ENCODE measurements at regions not wholly inside any gene's neighbourhood (a gene's known extent, or its start where the extent isn't known, plus 50 kb on each side); places are given as distances from the start of the nearest gene placed in this dataset.

DNA sequence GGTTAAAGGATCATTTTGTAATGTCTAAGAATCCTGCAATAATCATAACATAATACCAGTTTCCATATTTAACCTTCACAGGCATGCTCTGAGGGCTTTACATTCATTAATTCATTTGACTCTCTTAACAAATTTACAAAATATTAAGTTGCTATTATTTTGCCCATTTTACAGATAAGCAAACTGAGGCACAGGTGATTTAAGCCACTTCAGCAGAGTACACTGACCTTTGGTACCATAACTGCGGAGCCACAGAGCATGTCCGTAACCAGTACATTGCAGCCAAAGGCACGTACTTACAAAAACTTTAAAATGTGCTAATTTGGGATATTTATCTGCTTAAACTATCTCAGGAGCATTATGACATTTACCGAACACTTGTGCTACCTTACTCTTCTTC is 169.4 kb upstream of the MYO16 start:
- DNase-seq = no peak

DNA sequence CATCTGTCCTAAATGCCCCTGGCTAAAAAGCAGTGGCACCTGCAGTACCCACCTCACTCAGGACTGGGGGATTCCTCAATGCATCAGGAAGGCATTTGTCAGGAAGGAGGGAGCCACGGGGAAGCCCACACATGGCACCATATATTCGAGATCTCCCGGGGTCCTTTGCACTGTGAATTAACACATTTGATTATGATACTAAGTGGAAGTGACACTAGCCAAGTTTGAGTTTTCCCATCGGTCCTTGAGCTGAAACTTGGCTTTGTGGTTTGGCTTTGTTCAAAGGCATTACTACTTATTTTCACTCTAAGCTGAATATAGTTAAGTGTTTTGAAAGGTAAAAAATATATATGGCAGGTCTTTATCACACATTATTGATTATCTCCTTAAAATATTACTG is 168.7 kb upstream of the MYO16 start:
- peaks cover 20% of the 10 kb centered on the region for H3K27me3 ChIP-seq (ENCODE audit: insufficient read depth, low read depth, severe bottlenecking)
- H3K36me3 ChIP-seq = no peaks in the 10 kb centered on the region
- no peak overlapping the region for H3K4me3 ChIP-seq (ENCODE audit: low read depth, low read length)
- no peak overlapping the region for H3K27ac ChIP-seq
- TF ChIP-seq, protein P1, sequence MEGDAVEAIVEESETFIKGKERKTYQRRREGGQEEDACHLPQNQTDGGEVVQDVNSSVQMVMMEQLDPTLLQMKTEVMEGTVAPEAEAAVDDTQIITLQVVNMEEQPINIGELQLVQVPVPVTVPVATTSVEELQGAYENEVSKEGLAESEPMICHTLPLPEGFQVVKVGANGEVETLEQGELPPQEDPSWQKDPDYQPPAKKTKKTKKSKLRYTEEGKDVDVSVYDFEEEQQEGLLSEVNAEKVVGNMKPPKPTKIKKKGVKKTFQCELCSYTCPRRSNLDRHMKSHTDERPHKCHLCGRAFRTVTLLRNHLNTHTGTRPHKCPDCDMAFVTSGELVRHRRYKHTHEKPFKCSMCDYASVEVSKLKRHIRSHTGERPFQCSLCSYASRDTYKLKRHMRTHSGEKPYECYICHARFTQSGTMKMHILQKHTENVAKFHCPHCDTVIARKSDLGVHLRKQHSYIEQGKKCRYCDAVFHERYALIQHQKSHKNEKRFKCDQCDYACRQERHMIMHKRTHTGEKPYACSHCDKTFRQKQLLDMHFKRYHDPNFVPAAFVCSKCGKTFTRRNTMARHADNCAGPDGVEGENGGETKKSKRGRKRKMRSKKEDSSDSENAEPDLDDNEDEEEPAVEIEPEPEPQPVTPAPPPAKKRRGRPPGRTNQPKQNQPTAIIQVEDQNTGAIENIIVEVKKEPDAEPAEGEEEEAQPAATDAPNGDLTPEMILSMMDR (IDR thresholded peaks at IDR 0.05; ENCODE audit: low read depth, low read length) = no peak
- H3K9me3 ChIP-seq (ENCODE audit: severe bottlenecking) = no peaks in the 10 kb centered on the region
- DNase-seq = no peak

More for the DNA sequence above, 169.4 kb upstream of the MYO16 start:
- TF ChIP-seq, protein P1 (IDR thresholded peaks at IDR 0.05; ENCODE audit: low read depth, low read length) = no peak
- H3K9me3 ChIP-seq (ENCODE audit: severe bottlenecking) = no peaks in the 10 kb centered on the region
- no peak overlapping the region for H3K4me3 ChIP-seq (ENCODE audit: low read depth, low read length)
- no peaks in the 10 kb centered on the region for H3K36me3 ChIP-seq
- peaks cover 22% of the 10 kb centered on the region for H3K27me3 ChIP-seq (ENCODE audit: insufficient read depth, low read depth, severe bottlenecking)
- no peak overlapping the region for H3K27ac ChIP-seq

DNA sequence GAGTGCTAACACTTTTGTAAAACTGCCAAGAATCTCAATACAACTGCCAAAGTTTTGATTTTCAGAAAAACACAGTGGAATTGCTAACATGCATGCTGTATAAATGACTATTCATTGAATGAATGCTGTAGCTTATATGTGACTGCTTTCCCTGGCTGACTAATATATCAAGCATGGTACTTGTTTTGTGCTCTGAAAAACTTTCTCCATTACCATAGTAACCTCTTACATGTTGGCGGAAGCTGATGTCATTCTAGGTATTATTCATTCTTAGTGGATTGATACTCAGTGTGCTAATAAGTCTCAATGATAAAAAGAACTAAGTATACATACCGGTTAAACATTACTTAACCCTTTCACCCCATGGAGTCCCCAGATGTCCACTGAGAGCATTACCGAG is 166.1 kb upstream of the MYO16 start:
- Histone ChIP-seq H3K36me3 (no peaks in the 10 kb centered on the region), H3K27me3 (ENCODE audit: insufficient read depth, low read depth, severe bottlenecking) (peaks cover 20% of the 10 kb centered on the region), H3K4me3 (ENCODE audit: low read depth, low read length) (no peak overlapping the region), H3K27ac (no peak overlapping the region), H3K9me3 (ENCODE audit: severe bottlenecking) (no peaks in the 10 kb centered on the region)
- TF ChIP-seq, protein P1 (IDR thresholded peaks at IDR 0.05; ENCODE audit: low read depth, low read length) = no peak
- DNase-seq = no peak

DNA sequence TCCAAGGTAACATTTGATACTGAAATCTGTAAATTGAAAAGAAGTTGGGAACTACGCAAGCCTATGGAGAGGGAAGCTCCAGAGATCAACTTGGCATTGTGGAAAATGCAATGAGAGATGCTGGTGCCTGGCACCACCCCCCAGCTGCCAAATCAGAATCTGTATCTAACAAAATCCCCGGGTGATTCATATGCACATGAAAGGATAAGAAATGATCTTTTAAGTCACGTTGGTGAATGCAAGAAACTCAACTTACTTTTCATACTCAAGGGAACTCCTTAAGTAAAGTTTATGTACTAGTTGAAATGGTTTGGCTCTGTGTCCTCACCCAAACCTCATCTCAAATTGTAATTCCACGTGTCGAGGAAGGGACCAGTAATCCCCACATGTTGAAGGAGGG is 158.5 kb upstream of the MYO16 start:
- H3K4me3 ChIP-seq (ENCODE audit: low read depth, low read length) = no peak overlapping the region
- DNase-seq = no peak
- peaks cover 2% of the 10 kb centered on the region for H3K9me3 ChIP-seq (ENCODE audit: severe bottlenecking)
- no peak overlapping the region for H3K27ac ChIP-seq
- TF ChIP-seq, protein P1 (IDR thresholded peaks at IDR 0.05; ENCODE audit: low read depth, low read length) = no peak
- peaks cover 29% of the 10 kb centered on the region for H3K27me3 ChIP-seq (ENCODE audit: insufficient read depth, low read depth, severe bottlenecking)
- H3K36me3 ChIP-seq = no peaks in the 10 kb centered on the region

DNA sequence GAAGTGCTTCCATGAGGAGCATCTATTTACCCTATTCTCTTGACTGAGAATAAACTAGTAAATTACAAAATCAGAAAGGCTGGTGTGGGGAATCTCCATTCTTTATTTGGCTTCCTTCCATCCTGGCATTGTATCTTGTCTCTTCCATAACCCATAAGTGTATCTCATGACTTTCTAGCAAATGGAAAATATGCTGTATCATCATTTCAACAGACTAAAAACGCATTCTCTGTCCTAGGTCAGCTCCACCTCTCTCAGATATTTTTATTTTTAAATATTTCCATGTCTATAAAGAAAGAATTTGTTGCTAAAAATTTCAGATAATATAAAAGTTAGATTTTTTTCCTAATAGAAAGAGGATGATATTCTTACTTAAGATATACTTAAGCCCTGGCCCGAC is 154.2 kb upstream of the MYO16 start:
- Histone ChIP-seq H3K27me3 (ENCODE audit: insufficient read depth, low read depth, severe bottlenecking) (peaks cover 44% of the 10 kb centered on the region), H3K27ac (no peak overlapping the region)
- DNase-seq = no peak

DNA sequence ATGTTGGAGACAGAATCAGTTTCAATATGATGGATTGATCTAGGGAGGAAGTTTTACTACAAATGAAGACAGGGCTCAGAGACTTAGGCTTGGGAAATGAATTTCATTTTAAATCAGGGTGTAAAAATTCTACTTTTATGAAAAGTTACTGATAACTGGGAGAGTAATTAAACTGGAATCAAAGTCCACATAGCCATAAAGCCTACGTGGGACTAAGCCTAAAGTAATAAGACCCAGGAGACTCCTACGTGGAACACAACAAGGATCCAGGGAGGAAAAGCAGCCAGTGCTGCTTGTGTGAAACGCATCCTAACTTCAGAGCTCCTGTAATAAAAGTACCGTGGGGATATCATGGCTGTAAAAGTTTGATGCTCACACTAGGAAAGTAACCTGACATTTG is 152.0 kb upstream of the MYO16 start:
- no peak for DNase-seq
- H3K36me3 ChIP-seq = no peaks in the 10 kb centered on the region
- TF ChIP-seq, protein P1 (IDR thresholded peaks at IDR 0.05; ENCODE audit: low read depth, low read length) = no peak
- no peak overlapping the region for H3K27ac ChIP-seq
- H3K4me3 ChIP-seq (ENCODE audit: low read depth, low read length) = no peak overlapping the region
- peaks cover 1% of the 10 kb centered on the region for H3K9me3 ChIP-seq (ENCODE audit: severe bottlenecking)
- peaks cover 42% of the 10 kb centered on the region for H3K27me3 ChIP-seq (ENCODE audit: insufficient read depth, low read depth, severe bottlenecking)

More for the DNA sequence above, 154.2 kb upstream of the MYO16 start:
- TF ChIP-seq, protein P1 (IDR thresholded peaks at IDR 0.05; ENCODE audit: low read depth, low read length) = no peak
- Histone ChIP-seq H3K4me3 (ENCODE audit: low read depth, low read length) (no peak overlapping the region), H3K36me3 (no peaks in the 10 kb centered on the region), H3K9me3 (ENCODE audit: severe bottlenecking) (peaks cover 2% of the 10 kb centered on the region)
